Fibroblast of lung (primary cell): ENCODE measurements at regions not wholly inside any gene's neighbourhood (a gene's known extent, or its start where the extent isn't known, plus 50 kb on each side); places are given as distances from the start of the nearest gene placed in this dataset.

Experiments used
- CTCF ChIP-seq, 2 donors: IDR thresholded peaks in 1 of 2; conservative IDR thresholded peaks in 1 of 2; 1 replicate in 1 of 2; 2 replicates in 1 of 2; pipeline ENCODE4 v1.5.1; 2011 to 2012; ENCODE audit warnings: low read length in 2 of 2, control low read depth in 1 of 2, inconsistent platforms in 1 of 2, low read depth in 1 of 2, mild to moderate bottlenecking in 1 of 2
- EZH2 ChIP-seq: IDR thresholded peaks from 2 replicates; pipeline ENCODE4 v1.5.1; 2012; ENCODE audit warnings: low read length, control low read depth, mild to moderate bottlenecking; ENCODE audit errors: missing control alignments

GRCh38 chr3:118781839-118782238, 252.8 kb downstream of the IGSF11 start:
- no peak for TF ChIP-seq CTCF (conservative IDR thresholded peaks at IDR 0.05 in 1 of 2, IDR thresholded peaks at IDR 0.05 in 1 of 2; ENCODE audit: low read depth in 1 of 2, low read length in 2 of 2)
- TF ChIP-seq EZH2, result no peak
